ENCODE measurements at regions not wholly inside any gene's neighbourhood (a gene's known extent, or its start where the extent isn't known, plus 50 kb on each side); places are given as distances from the start of the nearest gene placed in this dataset.

- no peak overlapping the region for H3K4me3 Mint-ChIP-seq
- DNase-seq (ENCODE audit: low spot score in 2 of 2, unreplicated experiment in 2 of 2) = no peak
- no peaks in the 10 kb centered on the region for H3K27me3 Mint-ChIP-seq (ENCODE audit: low read depth)
- no peak overlapping the region for H3K27ac Mint-ChIP-seq
- no peaks in the 10 kb centered on the region for H3K9me3 Mint-ChIP-seq
- no peaks in the 10 kb centered on the region for H3K4me1 Mint-ChIP-seq
- TF ChIP-seq, protein P1, sequence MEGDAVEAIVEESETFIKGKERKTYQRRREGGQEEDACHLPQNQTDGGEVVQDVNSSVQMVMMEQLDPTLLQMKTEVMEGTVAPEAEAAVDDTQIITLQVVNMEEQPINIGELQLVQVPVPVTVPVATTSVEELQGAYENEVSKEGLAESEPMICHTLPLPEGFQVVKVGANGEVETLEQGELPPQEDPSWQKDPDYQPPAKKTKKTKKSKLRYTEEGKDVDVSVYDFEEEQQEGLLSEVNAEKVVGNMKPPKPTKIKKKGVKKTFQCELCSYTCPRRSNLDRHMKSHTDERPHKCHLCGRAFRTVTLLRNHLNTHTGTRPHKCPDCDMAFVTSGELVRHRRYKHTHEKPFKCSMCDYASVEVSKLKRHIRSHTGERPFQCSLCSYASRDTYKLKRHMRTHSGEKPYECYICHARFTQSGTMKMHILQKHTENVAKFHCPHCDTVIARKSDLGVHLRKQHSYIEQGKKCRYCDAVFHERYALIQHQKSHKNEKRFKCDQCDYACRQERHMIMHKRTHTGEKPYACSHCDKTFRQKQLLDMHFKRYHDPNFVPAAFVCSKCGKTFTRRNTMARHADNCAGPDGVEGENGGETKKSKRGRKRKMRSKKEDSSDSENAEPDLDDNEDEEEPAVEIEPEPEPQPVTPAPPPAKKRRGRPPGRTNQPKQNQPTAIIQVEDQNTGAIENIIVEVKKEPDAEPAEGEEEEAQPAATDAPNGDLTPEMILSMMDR (IDR thresholded peaks at IDR 0.05; ENCODE audit: unreplicated experiment) = no peak
- H3K36me3 Mint-ChIP-seq = no peaks in the 10 kb centered on the region
These were observed 1305.8 kb downstream of the OTOL1 start for GRCh38 chr3:162802228-162802965.

DNA sequence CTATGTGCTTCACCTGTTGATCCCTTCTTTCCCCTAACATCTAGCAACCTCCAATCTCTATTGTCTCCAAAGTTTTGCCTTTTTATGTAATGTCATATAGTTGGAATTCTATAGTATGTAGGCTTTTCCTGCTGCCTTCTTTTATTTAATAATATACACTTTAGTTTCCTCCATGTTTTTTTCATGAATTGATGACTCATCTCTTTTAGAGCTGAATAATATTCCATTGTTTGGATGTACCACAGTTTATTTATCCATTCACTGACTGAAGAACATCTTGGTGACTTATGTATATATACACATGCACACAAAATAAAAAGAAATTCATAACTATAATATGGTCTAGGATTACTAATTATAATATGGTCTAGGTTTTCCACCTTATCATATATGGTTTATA lies 1314.2 kb downstream of the OTOL1 start:
- Mint-ChIP-seq H3K9me3 (no peaks in the 10 kb centered on the region), H3K36me3 (no peaks in the 10 kb centered on the region), H3K27me3 (ENCODE audit: low read depth) (no peaks in the 10 kb centered on the region), H3K27ac (no peak overlapping the region), H3K4me3 (no peak overlapping the region), H3K4me1 (no peaks in the 10 kb centered on the region)
- no peak for DNase-seq (ENCODE audit: low spot score in 2 of 2, unreplicated experiment in 2 of 2)
- TF ChIP-seq, protein P1 (IDR thresholded peaks at IDR 0.05; ENCODE audit: unreplicated experiment) = no peak

DNA sequence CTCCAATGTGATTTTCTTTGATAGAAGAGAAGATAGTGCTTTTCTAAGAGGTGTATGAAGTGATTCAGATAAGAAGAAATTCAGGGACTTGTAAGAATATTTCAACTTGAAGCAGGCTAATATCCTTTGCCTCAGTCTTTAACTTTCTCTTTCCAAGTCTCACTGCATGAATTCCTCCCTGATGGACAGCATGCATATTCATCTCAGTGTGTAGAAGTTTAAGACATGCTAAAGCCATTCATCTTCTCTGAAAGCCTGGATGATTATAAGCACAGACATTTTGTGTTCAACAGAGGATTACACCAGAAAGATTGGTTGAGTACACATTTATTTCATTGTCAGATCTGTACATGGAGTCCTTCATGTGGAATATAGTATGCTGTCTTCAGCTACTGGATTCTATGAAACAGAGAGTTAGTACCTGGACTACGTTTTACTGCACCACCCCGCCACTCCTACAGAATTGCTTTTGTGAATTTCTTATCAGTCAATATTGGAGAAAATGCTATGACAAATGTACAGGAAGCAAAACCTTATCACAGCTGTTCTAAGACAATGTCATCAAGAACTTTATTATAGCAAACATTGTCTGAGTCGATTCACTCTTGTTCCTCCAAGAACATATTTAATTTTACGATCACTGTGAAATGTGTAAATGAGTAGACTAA lies 1346.1 kb downstream of the OTOL1 start:
- Mint-ChIP-seq H3K9me3 (no peaks in the 10 kb centered on the region), H3K4me3 (no peak overlapping the region), H3K4me1 (no peaks in the 10 kb centered on the region), H3K27ac (no peak overlapping the region), H3K27me3 (ENCODE audit: low read depth) (no peaks in the 10 kb centered on the region), H3K36me3 (no peaks in the 10 kb centered on the region)
- no peak for DNase-seq (ENCODE audit: low spot score in 2 of 2, unreplicated experiment in 2 of 2)
- TF ChIP-seq, protein P1 (IDR thresholded peaks at IDR 0.05; ENCODE audit: unreplicated experiment) = no peak

- Mint-ChIP-seq H3K27me3 (ENCODE audit: low read depth) (no peaks in the 10 kb centered on the region), H3K4me3 (no peak overlapping the region), H3K27ac (no peak overlapping the region), H3K36me3 (no peaks in the 10 kb centered on the region), H3K4me1 (peaks cover 2% of the 10 kb centered on the region), H3K9me3 (no peaks in the 10 kb centered on the region)
- TF ChIP-seq, protein P1 (IDR thresholded peaks at IDR 0.05; ENCODE audit: unreplicated experiment) = no peak
- no peak for DNase-seq (ENCODE audit: low spot score in 2 of 2, unreplicated experiment in 2 of 2)
These were observed 1349.3 kb downstream of the OTOL1 start for GRCh38 chr3:162845918-162846317.

- Mint-ChIP-seq H3K4me3 (no peak overlapping the region), H3K27me3 (ENCODE audit: low read depth) (no peaks in the 10 kb centered on the region), H3K4me1 (peaks cover 2% of the 10 kb centered on the region), H3K9me3 (no peaks in the 10 kb centered on the region), H3K27ac (no peak overlapping the region), H3K36me3 (no peaks in the 10 kb centered on the region)
- no peak for DNase-seq (ENCODE audit: low spot score in 2 of 2, unreplicated experiment in 2 of 2)
- TF ChIP-seq, protein P1 (IDR thresholded peaks at IDR 0.05; ENCODE audit: unreplicated experiment) = peak; percentile 52
These were observed 1350.9 kb downstream of the OTOL1 start for GRCh38 chr3:162847511-162847910.

Measured in mesothelial cell of epicardium (in vitro differentiated cells).